B cell (primary cell): ENCODE measurements at regions not wholly inside any gene's neighbourhood (a gene's known extent, or its start where the extent isn't known, plus 50 kb on each side); places are given as distances from the start of the nearest gene placed in this dataset.
"Not testable (repeated sequence)": the region's sequence is repeated elsewhere in the genome, so short reads cannot be mapped to it uniquely, and the experiment has no call there.

Experiments used
- EZH2 ChIP-seq: IDR thresholded peaks from 2 replicates; pipeline ENCODE4 v1.6.1; 2012; ENCODE audit warnings: borderline replicate concordance, low read depth, mild to moderate bottlenecking, moderate library complexity, low read length; ENCODE audit not compliant: insufficient read depth, poor library complexity, severe bottlenecking
- TF ChIP-seq, protein P1 (sequence below): fragments of 200-600 bp; IDR thresholded peaks from one replicate; pipeline ENCODE4 v1.8.0; 2022; ENCODE audit warnings: antibody characterized with exemption, mild to moderate bottlenecking

DNA sequence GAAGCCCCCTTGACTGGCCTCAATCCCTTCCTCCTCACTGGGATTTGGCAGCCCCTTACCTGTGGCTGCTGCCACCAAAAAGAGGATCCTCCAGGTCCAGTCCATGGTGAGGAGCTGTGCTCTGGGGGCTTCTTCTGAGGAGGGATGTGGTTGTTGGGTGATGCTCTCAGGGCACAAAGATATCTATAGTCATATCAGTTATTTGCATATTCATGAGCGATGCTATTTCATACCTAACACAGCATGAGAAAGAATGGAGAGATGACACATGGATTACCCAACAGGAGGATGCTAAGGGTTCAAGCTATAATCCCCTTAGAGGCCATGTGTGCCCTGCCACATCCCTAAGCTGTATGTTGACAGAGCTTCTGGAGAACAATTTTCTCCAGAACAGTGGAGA is 98.1 kb downstream of the OR4M2 start:
- TF ChIP-seq, protein P1, sequence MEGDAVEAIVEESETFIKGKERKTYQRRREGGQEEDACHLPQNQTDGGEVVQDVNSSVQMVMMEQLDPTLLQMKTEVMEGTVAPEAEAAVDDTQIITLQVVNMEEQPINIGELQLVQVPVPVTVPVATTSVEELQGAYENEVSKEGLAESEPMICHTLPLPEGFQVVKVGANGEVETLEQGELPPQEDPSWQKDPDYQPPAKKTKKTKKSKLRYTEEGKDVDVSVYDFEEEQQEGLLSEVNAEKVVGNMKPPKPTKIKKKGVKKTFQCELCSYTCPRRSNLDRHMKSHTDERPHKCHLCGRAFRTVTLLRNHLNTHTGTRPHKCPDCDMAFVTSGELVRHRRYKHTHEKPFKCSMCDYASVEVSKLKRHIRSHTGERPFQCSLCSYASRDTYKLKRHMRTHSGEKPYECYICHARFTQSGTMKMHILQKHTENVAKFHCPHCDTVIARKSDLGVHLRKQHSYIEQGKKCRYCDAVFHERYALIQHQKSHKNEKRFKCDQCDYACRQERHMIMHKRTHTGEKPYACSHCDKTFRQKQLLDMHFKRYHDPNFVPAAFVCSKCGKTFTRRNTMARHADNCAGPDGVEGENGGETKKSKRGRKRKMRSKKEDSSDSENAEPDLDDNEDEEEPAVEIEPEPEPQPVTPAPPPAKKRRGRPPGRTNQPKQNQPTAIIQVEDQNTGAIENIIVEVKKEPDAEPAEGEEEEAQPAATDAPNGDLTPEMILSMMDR: not testable (repeated sequence)
- TF ChIP-seq EZH2: not testable (repeated sequence)
